Neural progenitor cell (in vitro differentiated cells): ENCODE measurements at regions not wholly inside any gene's neighbourhood (a gene's known extent, or its start where the extent isn't known, plus 50 kb on each side); places are given as distances from the start of the nearest gene placed in this dataset.

Experiments
- CTCF ChIP-seq: fragments of 200-600 bp; sonication (generic); IDR thresholded peaks from 2 replicates; pipeline ENCODE4 v1.5.1; 2017; ENCODE audit warnings: antibody characterized with exemption, mild to moderate bottlenecking
- EZH2 ChIP-seq: fragments of 200-600 bp; sonication (generic); IDR thresholded peaks from 2 replicates; pipeline ENCODE4 v1.6.1; 2017; ENCODE audit warnings: antibody characterized with exemption, mild to moderate bottlenecking, moderate library complexity

- no peak for TF ChIP-seq CTCF
- no peak for TF ChIP-seq EZH2
These were observed 1293.2 kb downstream of the BRD1 start for GRCh38 chr22:48534395-48534958.
